ENCODE measurements at regions not wholly inside any gene's neighbourhood (a gene's known extent, or its start where the extent isn't known, plus 50 kb on each side); places are given as distances from the start of the nearest gene placed in this dataset.

- H3K9me3 ChIP-seq (ENCODE audit: insufficient read depth, low read depth, low read length) = no peaks in the 10 kb centered on the region
- H3K4me3 Mint-ChIP-seq (ENCODE audit: unreplicated experiment) = no peak overlapping the region
- H3K36me3 Mint-ChIP-seq (ENCODE audit: low read depth, unreplicated experiment) = no peaks in the 10 kb centered on the region
- H3K9me3 Mint-ChIP-seq (ENCODE audit: unreplicated experiment) = no peaks in the 10 kb centered on the region
- no peaks in the 10 kb centered on the region for H3K4me1 Mint-ChIP-seq (ENCODE audit: low read depth, unreplicated experiment)
- FAIRE-seq (no peak), DNase-seq (ENCODE audit: low read depth) (no peak)
- H3K79me2 ChIP-seq (ENCODE audit: insufficient read depth, low read length) = no peaks in the 10 kb centered on the region
- H3K4me3 ChIP-seq (ENCODE audit: insufficient read depth, low read depth, low read length) = no peak overlapping the region
- H3K27me3 ChIP-seq (ENCODE audit: insufficient read depth, low read length) = no peaks in the 10 kb centered on the region
- H3K27me3 Mint-ChIP-seq (ENCODE audit: low read depth, unreplicated experiment) = no peaks in the 10 kb centered on the region
- no peak overlapping the region for H3K27ac ChIP-seq (ENCODE audit: low read depth, low read length)
- no peaks in the 10 kb centered on the region for H3K36me3 ChIP-seq (ENCODE audit: insufficient read depth, low read length)
- no peak overlapping the region for H3K4me2 ChIP-seq (ENCODE audit: low read length)
- no peak overlapping the region for H3K27ac Mint-ChIP-seq (ENCODE audit: unreplicated experiment)
- TF ChIP-seq CTCF (IDR thresholded peaks at IDR 0.05; ENCODE audit: insufficient read depth, low read depth, low read length) = no peak
- no peak for TF ChIP-seq EZH2 (IDR thresholded peaks at IDR 0.05; ENCODE audit: insufficient read depth, low read length)
- H2AFZ ChIP-seq (ENCODE audit: low read depth, low read length) = no peak overlapping the region
- no peak overlapping the region for H3K9ac ChIP-seq (ENCODE audit: low read length)
- H4K20me1 ChIP-seq (ENCODE audit: insufficient read depth, low read length) = no peaks in the 10 kb centered on the region
- H3K4me1 ChIP-seq (ENCODE audit: insufficient read depth, low read length) = no peaks in the 10 kb centered on the region
These were observed 430.0 kb upstream of the ADAMTSL1 start for GRCh38 chr9:18043978-18044377.

GRCh38 chr9:18045326-18045725 lies 428.6 kb upstream of the ADAMTSL1 start:
- no peak overlapping the region for H3K4me3 ChIP-seq (ENCODE audit: insufficient read depth, low read depth, low read length)
- no peaks in the 10 kb centered on the region for H3K79me2 ChIP-seq (ENCODE audit: insufficient read depth, low read length)
- no peak overlapping the region for H3K9ac ChIP-seq (ENCODE audit: low read length)
- no peaks in the 10 kb centered on the region for H3K27me3 ChIP-seq (ENCODE audit: insufficient read depth, low read length)
- FAIRE-seq = no peak
- no peak for DNase-seq (ENCODE audit: low read depth)
- no peaks in the 10 kb centered on the region for H3K9me3 ChIP-seq (ENCODE audit: insufficient read depth, low read depth, low read length)
- Mint-ChIP-seq H3K27ac (ENCODE audit: unreplicated experiment) (no peak overlapping the region), H3K36me3 (ENCODE audit: low read depth, unreplicated experiment) (no peaks in the 10 kb centered on the region), H3K27me3 (ENCODE audit: low read depth, unreplicated experiment) (no peaks in the 10 kb centered on the region), H3K4me1 (ENCODE audit: low read depth, unreplicated experiment) (no peaks in the 10 kb centered on the region), H3K4me3 (ENCODE audit: unreplicated experiment) (no peak overlapping the region), H3K9me3 (ENCODE audit: unreplicated experiment) (no peaks in the 10 kb centered on the region)
- H3K36me3 ChIP-seq (ENCODE audit: insufficient read depth, low read length) = no peaks in the 10 kb centered on the region
- H3K4me1 ChIP-seq (ENCODE audit: insufficient read depth, low read length) = no peaks in the 10 kb centered on the region
- H4K20me1 ChIP-seq (ENCODE audit: insufficient read depth, low read length) = no peaks in the 10 kb centered on the region
- H3K4me2 ChIP-seq (ENCODE audit: low read length) = no peak overlapping the region
- no peak for TF ChIP-seq CTCF (IDR thresholded peaks at IDR 0.05; ENCODE audit: insufficient read depth, low read depth, low read length)
- no peak for TF ChIP-seq EZH2 (IDR thresholded peaks at IDR 0.05; ENCODE audit: insufficient read depth, low read length)
- no peak overlapping the region for H2AFZ ChIP-seq (ENCODE audit: low read depth, low read length)
- H3K27ac ChIP-seq (ENCODE audit: low read depth, low read length) = no peak overlapping the region

GRCh38 chr9:18046068-18046467 lies 427.9 kb upstream of the ADAMTSL1 start:
- Histone ChIP-seq H3K79me2 (ENCODE audit: insufficient read depth, low read length) (no peaks in the 10 kb centered on the region), H3K4me1 (ENCODE audit: insufficient read depth, low read length) (no peaks in the 10 kb centered on the region), H3K36me3 (ENCODE audit: insufficient read depth, low read length) (no peaks in the 10 kb centered on the region), H3K9me3 (ENCODE audit: insufficient read depth, low read depth, low read length) (no peaks in the 10 kb centered on the region), H3K9ac (ENCODE audit: low read length) (no peak overlapping the region), H2AFZ (ENCODE audit: low read depth, low read length) (no peak overlapping the region), H4K20me1 (ENCODE audit: insufficient read depth, low read length) (no peaks in the 10 kb centered on the region), H3K27ac (ENCODE audit: low read depth, low read length) (no peak overlapping the region), H3K27me3 (ENCODE audit: insufficient read depth, low read length) (no peaks in the 10 kb centered on the region), H3K4me2 (ENCODE audit: low read length) (no peak overlapping the region), H3K4me3 (ENCODE audit: insufficient read depth, low read depth, low read length) (no peak overlapping the region)
- FAIRE-seq (no peak), DNase-seq (ENCODE audit: low read depth) (no peak)
- no peaks in the 10 kb centered on the region for H3K36me3 Mint-ChIP-seq (ENCODE audit: low read depth, unreplicated experiment)
- no peaks in the 10 kb centered on the region for H3K4me1 Mint-ChIP-seq (ENCODE audit: low read depth, unreplicated experiment)
- no peaks in the 10 kb centered on the region for H3K9me3 Mint-ChIP-seq (ENCODE audit: unreplicated experiment)
- H3K27ac Mint-ChIP-seq (ENCODE audit: unreplicated experiment) = no peak overlapping the region
- no peak overlapping the region for H3K4me3 Mint-ChIP-seq (ENCODE audit: unreplicated experiment)
- H3K27me3 Mint-ChIP-seq (ENCODE audit: low read depth, unreplicated experiment) = no peaks in the 10 kb centered on the region
- TF ChIP-seq CTCF (IDR thresholded peaks at IDR 0.05; ENCODE audit: insufficient read depth, low read depth, low read length) (no peak), EZH2 (IDR thresholded peaks at IDR 0.05; ENCODE audit: insufficient read depth, low read length) (no peak)

Measured in astrocyte (in vitro differentiated cells and primary cell).